ENCODE measurements at regions not wholly inside any gene's neighbourhood (a gene's known extent, or its start where the extent isn't known, plus 50 kb on each side); places are given as distances from the start of the nearest gene placed in this dataset.
"Not testable (repeated sequence)": the region's sequence is repeated elsewhere in the genome, so short reads cannot be mapped to it uniquely, and the experiment has no call there.

- DNase-seq = no peak
- no peak for ATAC-seq
Observed at GRCh38 chr2:240376739-240377138, 58.7 kb upstream of the GPC1 start.

GRCh38 chr2:240377366-240377765 is 58.1 kb upstream of the GPC1 start:
- DNase-seq = no peak
- no peak for ATAC-seq

GRCh38 chr2:240379089-240379636 is 56.3 kb upstream of the GPC1 start:
- ATAC-seq (no peak), DNase-seq (no peak)

- ATAC-seq = no peak
- DNase-seq = no peak
Observed at GRCh38 chr2:240383099-240383758, 52.2 kb upstream of the GPC1 start.

- DNase-seq (no peak), ATAC-seq (no peak)
Observed at GRCh38 chr2:240383871-240384700, 51.4 kb upstream of the GPC1 start.

- no peak for ATAC-seq
- DNase-seq = no peak
Observed at GRCh38 chr2:240384711-240385450, 50.6 kb upstream of the GPC1 start.

- ATAC-seq, DNase-seq: not testable (repeated sequence)
Observed at GRCh38 chr2:240385451-240386161, 49.9 kb upstream of the GPC1 start.
